ENCODE measurements at regions not wholly inside any gene's neighbourhood (a gene's known extent, or its start where the extent isn't known, plus 50 kb on each side); places are given as distances from the start of the nearest gene placed in this dataset.
A peak's percentile ranks its signal among the peaks of the same experiment; 100 is the strongest.
"Not testable (repeated sequence)": the region's sequence is repeated elsewhere in the genome, so short reads cannot be mapped to it uniquely, and the experiment has no call there.

DNA sequence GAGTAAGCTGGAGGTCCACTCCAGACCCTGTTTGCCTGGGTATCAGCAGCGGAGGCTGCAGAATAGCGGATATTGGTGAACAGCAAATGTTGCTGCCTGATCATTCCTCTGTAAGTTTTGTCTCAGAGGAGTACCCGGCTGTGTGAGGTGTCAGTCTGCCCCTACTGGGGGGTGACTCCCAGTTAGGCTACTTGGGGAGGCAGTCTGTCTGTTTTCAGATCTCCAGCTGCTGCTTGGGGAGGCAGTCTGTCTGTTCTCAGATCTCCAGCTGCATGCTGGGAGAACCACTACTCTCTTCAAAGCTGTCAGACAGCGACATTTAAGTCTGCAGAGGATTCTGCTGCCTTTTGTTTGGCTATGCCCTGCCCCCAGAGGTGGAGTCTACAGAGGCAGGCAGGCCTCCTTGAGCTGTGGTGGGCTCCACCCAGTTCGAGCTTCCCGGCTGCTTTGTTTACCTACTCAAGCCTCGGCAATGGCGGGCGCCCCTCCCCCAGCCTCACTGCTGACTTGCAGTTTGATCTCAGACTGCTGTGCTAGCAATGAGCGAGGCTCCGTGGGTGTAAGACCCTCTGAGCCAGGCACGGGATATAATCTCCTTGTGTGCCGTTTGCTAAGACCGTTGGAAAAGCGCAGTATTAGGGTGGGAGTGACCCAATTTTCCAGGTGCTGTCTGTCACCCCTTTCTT is 266.6 kb upstream of the CELF4 start:
- H4K91ac ChIP-seq (ENCODE audit: low read depth, low read length, poor library complexity); H3K9me3 ChIP-seq (replicated peaks in 1 of 2; ENCODE audit: control insufficient read depth in 2 of 2, insufficient read depth in 1 of 2, low read depth in 1 of 2, low read length in 2 of 2); H2AFZ ChIP-seq (ENCODE audit: low read length); H3K4me2 ChIP-seq (ENCODE audit: insufficient read depth, low read length, poor library complexity, severe bottlenecking); H3K79me1 ChIP-seq (ENCODE audit: low read depth, low read length); H3K36me3 ChIP-seq (replicated peaks in 1 of 2; ENCODE audit: control insufficient read depth in 2 of 2, insufficient read depth in 2 of 2, low read length in 2 of 2); H3K9ac ChIP-seq (ENCODE audit: low read depth, low read length, poor library complexity); H3K4ac ChIP-seq (ENCODE audit: low read length); H3K23ac ChIP-seq (ENCODE audit: low read depth, low read length, poor library complexity); H4K8ac ChIP-seq (ENCODE audit: low read depth, low read length); DNase-seq (ENCODE audit: low spot score); H3K14ac ChIP-seq (ENCODE audit: low read length); H3K27ac ChIP-seq (replicated peaks; ENCODE audit: low read length); H2BK12ac ChIP-seq (ENCODE audit: low read length); H3K4me3 ChIP-seq (ENCODE audit: low read length in 2 of 2); H3K4me1 ChIP-seq (ENCODE audit: control insufficient read depth in 2 of 2, insufficient read depth in 1 of 2, low read depth in 1 of 2, low read length in 2 of 2); H3K27me3 ChIP-seq (ENCODE audit: control insufficient read depth in 3 of 3, insufficient read depth in 3 of 3, low read depth in 1 of 3, low read length in 3 of 3); H2BK5ac ChIP-seq (ENCODE audit: low read length); H2AK5ac ChIP-seq (ENCODE audit: low read depth, low read length); H2BK15ac ChIP-seq (ENCODE audit: low read length); H3K18ac ChIP-seq (ENCODE audit: low read length); H2BK120ac ChIP-seq (ENCODE audit: low read depth, low read length): not testable (repeated sequence)
- WGBS, 2 donors (ENCODE audit: extremely low coverage in 2 of 2, insufficient read length in 2 of 2, insufficient replicate concordance in 1 of 2): no CpG with 5 or more reads among the region's 15 CpGs

DNA sequence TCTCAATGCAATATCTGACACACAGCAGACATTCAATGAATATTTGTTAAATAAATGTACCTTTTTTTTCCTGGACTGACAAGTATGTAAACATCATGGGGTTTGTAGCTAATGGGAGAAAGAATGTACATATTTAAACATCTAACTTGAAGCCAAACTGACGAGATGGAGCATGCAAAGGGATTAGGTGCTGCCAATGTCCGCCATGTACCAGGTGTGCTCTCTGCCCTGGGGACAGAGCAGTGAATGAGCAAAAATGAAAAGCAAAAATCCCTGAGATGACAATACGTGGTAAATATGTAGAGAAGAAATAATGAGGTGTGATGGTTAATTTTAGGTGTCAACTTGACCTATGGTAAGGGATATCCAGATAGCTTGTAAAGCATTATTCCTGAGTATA is 247.4 kb upstream of the CELF4 start:
- no peak overlapping the region for H3K27ac ChIP-seq (replicated peaks; ENCODE audit: low read length)
- no peak overlapping the region for H4K8ac ChIP-seq (ENCODE audit: low read depth, low read length)
- H3K9me3 ChIP-seq (replicated peaks in 1 of 2; ENCODE audit: control insufficient read depth in 2 of 2, insufficient read depth in 1 of 2, low read depth in 1 of 2, low read length in 2 of 2): no peaks in the 10 kb centered on the region
- no peak overlapping the region for H2AK5ac ChIP-seq (ENCODE audit: low read depth, low read length)
- H4K91ac ChIP-seq (ENCODE audit: low read depth, low read length, poor library complexity): no peak overlapping the region
- no peak overlapping the region for H3K23ac ChIP-seq (ENCODE audit: low read depth, low read length, poor library complexity)
- H2BK12ac ChIP-seq (ENCODE audit: low read length): no peak overlapping the region
- no peak overlapping the region for H2AFZ ChIP-seq (ENCODE audit: low read length)
- H3K4me2 ChIP-seq (ENCODE audit: insufficient read depth, low read length, poor library complexity, severe bottlenecking): no peak overlapping the region
- H3K4ac ChIP-seq (ENCODE audit: low read length): no peak overlapping the region
- no CpG with 5 or more reads among the region's 3 CpGs for WGBS, 2 donors (ENCODE audit: extremely low coverage in 2 of 2, insufficient read length in 2 of 2, insufficient replicate concordance in 1 of 2)
- H3K14ac ChIP-seq (ENCODE audit: low read length): no peak overlapping the region
- no peaks in the 10 kb centered on the region for H3K4me1 ChIP-seq (ENCODE audit: control insufficient read depth in 2 of 2, insufficient read depth in 1 of 2, low read depth in 1 of 2, low read length in 2 of 2)
- no peaks in the 10 kb centered on the region for H3K27me3 ChIP-seq (ENCODE audit: control insufficient read depth in 3 of 3, insufficient read depth in 3 of 3, low read depth in 1 of 3, low read length in 3 of 3)
- no peak overlapping the region for H2BK5ac ChIP-seq (ENCODE audit: low read length)
- no peak overlapping the region for H3K18ac ChIP-seq (ENCODE audit: low read length)
- no peak overlapping the region for H2BK120ac ChIP-seq (ENCODE audit: low read depth, low read length)
- H3K79me1 ChIP-seq (ENCODE audit: low read depth, low read length): no peaks in the 10 kb centered on the region
- H2BK15ac ChIP-seq (ENCODE audit: low read length): no peak overlapping the region
- H3K9ac ChIP-seq (ENCODE audit: low read depth, low read length, poor library complexity): no peak overlapping the region
- no peak for DNase-seq (ENCODE audit: low spot score)
- no peaks in the 10 kb centered on the region for H3K36me3 ChIP-seq (replicated peaks in 1 of 2; ENCODE audit: control insufficient read depth in 2 of 2, insufficient read depth in 2 of 2, low read length in 2 of 2)
- H3K4me3 ChIP-seq (ENCODE audit: low read length in 2 of 2): no peak overlapping the region

DNA sequence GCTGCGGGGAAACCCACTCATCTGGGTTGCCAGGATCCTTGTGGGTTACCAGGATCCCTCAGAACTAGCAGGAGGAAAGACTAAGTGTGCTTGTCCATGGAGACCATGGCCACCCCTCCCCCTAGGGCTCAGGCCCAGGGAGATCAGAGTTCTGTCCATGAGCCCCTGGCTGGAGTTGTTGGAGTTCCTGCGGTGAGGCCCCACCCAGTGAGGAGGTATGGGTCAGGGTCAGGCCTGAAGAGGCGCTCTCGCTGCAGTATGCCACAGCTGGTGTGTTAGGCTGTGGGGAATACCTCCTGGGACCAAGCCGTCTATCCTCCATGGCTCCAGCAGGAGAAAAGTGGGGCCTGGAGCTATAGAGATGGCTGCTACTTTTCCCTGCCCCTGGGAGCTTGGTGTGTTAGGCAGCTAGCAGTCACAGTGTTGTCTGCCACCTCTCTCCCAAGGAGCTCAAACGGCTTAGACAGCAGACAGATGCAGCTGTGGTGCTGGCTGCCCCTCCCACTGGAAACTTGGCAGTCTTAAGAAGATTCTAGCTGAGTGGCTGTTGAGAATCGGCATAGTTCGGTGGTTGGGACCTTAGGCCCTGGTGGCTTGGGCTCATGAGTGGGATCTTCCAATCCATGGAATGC is 240.3 kb upstream of the CELF4 start:
- H3K27me3 ChIP-seq (ENCODE audit: control insufficient read depth in 3 of 3, insufficient read depth in 3 of 3, low read depth in 1 of 3, low read length in 3 of 3): no peaks in the 10 kb centered on the region
- H3K79me1 ChIP-seq (ENCODE audit: low read depth, low read length): no peaks in the 10 kb centered on the region
- peak overlapping the region; percentile 82 for H3K14ac ChIP-seq (ENCODE audit: low read length)
- H3K4me2 ChIP-seq (ENCODE audit: insufficient read depth, low read length, poor library complexity, severe bottlenecking): no peak overlapping the region
- no peak overlapping the region for H2BK12ac ChIP-seq (ENCODE audit: low read length)
- H3K9ac ChIP-seq (ENCODE audit: low read depth, low read length, poor library complexity): no peak overlapping the region
- H3K23ac ChIP-seq (ENCODE audit: low read depth, low read length, poor library complexity): no peak overlapping the region
- no peak overlapping the region for H4K91ac ChIP-seq (ENCODE audit: low read depth, low read length, poor library complexity)
- peak overlapping the region; percentile 78 for H2AK5ac ChIP-seq (ENCODE audit: low read depth, low read length)
- H2BK15ac ChIP-seq (ENCODE audit: low read length): no peak overlapping the region
- H3K4me1 ChIP-seq (ENCODE audit: control insufficient read depth in 2 of 2, insufficient read depth in 1 of 2, low read depth in 1 of 2, low read length in 2 of 2): no peaks in the 10 kb centered on the region
- H4K8ac ChIP-seq (ENCODE audit: low read depth, low read length): peak overlapping the region; percentile 78
- H2BK120ac ChIP-seq (ENCODE audit: low read depth, low read length): no peak overlapping the region
- H3K4ac ChIP-seq (ENCODE audit: low read length): no peak overlapping the region
- H2AFZ ChIP-seq (ENCODE audit: low read length): no peak overlapping the region
- no CpG with 5 or more reads among the region's 8 CpGs for whole genome bisulfite sequencing, 2 donors (ENCODE audit: extremely low coverage in 2 of 2, insufficient read length in 2 of 2, insufficient replicate concordance in 1 of 2)
- H3K27ac ChIP-seq (replicated peaks; ENCODE audit: low read length): no peak overlapping the region
- no peak overlapping the region for H2BK5ac ChIP-seq (ENCODE audit: low read length)
- H3K18ac ChIP-seq (ENCODE audit: low read length): peak overlapping the region; percentile 59
- DNase-seq (ENCODE audit: low spot score): no peak
- H3K9me3 ChIP-seq (replicated peaks in 1 of 2; ENCODE audit: control insufficient read depth in 2 of 2, insufficient read depth in 1 of 2, low read depth in 1 of 2, low read length in 2 of 2): no peaks in the 10 kb centered on the region
- H3K36me3 ChIP-seq (replicated peaks in 1 of 2; ENCODE audit: control insufficient read depth in 2 of 2, insufficient read depth in 2 of 2, low read length in 2 of 2): no peaks in the 10 kb centered on the region
- peak overlapping the region in 1 of 2 donors; percentile 49 for H3K4me3 ChIP-seq (ENCODE audit: low read length in 2 of 2)

- Histone ChIP-seq H4K8ac (ENCODE audit: low read depth, low read length) (no peak overlapping the region), H2AFZ (ENCODE audit: low read length) (no peak overlapping the region), H4K91ac (ENCODE audit: low read depth, low read length, poor library complexity) (no peak overlapping the region), H3K4me2 (ENCODE audit: insufficient read depth, low read length, poor library complexity, severe bottlenecking) (no peak overlapping the region), H3K4me1 (ENCODE audit: control insufficient read depth in 2 of 2, insufficient read depth in 1 of 2, low read depth in 1 of 2, low read length in 2 of 2) (no peaks in the 10 kb centered on the region), H3K4ac (ENCODE audit: low read length) (no peak overlapping the region), H3K27ac (replicated peaks; ENCODE audit: low read length) (no peak overlapping the region), H3K14ac (ENCODE audit: low read length) (no peak overlapping the region), H3K36me3 (replicated peaks in 1 of 2; ENCODE audit: control insufficient read depth in 2 of 2, insufficient read depth in 2 of 2, low read length in 2 of 2) (no peaks in the 10 kb centered on the region), H3K4me3 (ENCODE audit: low read length in 2 of 2) (no peak overlapping the region), H3K23ac (ENCODE audit: low read depth, low read length, poor library complexity) (no peak overlapping the region), H3K9ac (ENCODE audit: low read depth, low read length, poor library complexity) (no peak overlapping the region), H2BK12ac (ENCODE audit: low read length) (no peak overlapping the region), H3K27me3 (ENCODE audit: control insufficient read depth in 3 of 3, insufficient read depth in 3 of 3, low read depth in 1 of 3, low read length in 3 of 3) (no peaks in the 10 kb centered on the region), H3K79me1 (ENCODE audit: low read depth, low read length) (no peaks in the 10 kb centered on the region), H3K18ac (ENCODE audit: low read length) (no peak overlapping the region), H3K9me3 (replicated peaks in 1 of 2; ENCODE audit: control insufficient read depth in 2 of 2, insufficient read depth in 1 of 2, low read depth in 1 of 2, low read length in 2 of 2) (no peaks in the 10 kb centered on the region), H2AK5ac (ENCODE audit: low read depth, low read length) (no peak overlapping the region), H2BK5ac (ENCODE audit: low read length) (no peak overlapping the region), H2BK120ac (ENCODE audit: low read depth, low read length) (no peak overlapping the region), H2BK15ac (ENCODE audit: low read length) (no peak overlapping the region)
- WGBS, 2 donors (ENCODE audit: extremely low coverage in 2 of 2, insufficient read length in 2 of 2, insufficient replicate concordance in 1 of 2): no CpG with 5 or more reads among the region's 6 CpGs
- no peak for DNase-seq (ENCODE audit: low spot score)
These were observed 231.3 kb upstream of the CELF4 start for GRCh38 chr18:37796823-37797349.

All from neuronal stem cell (in vitro differentiated cells).